Ovary (tissue), 3 donors: ENCODE measurements at regions not wholly inside any gene's neighbourhood (a gene's known extent, or its start where the extent isn't known, plus 50 kb on each side); places are given as distances from the start of the nearest gene placed in this dataset.

Source experiments
- CTCF ChIP-seq, 3 donors: fragments of 450-650 bp in 2 of 3; fragments of 200-600 bp in 1 of 3; IDR thresholded peaks; one replicate each; pipeline versions ENCODE4 v1.5.1 to v1.8.0; 2016 to 2022; ENCODE audit warnings: antibody characterized with exemption in 3 of 3, mild to moderate bottlenecking in 1 of 3
- EP300 ChIP-seq: sonication (generic); formaldehyde crosslinking; IDR thresholded peaks from one replicate; pipeline ENCODE4 v1.6.1; 2017; ENCODE audit warnings: antibody characterized with exemption
- POLR2A ChIP-seq: fragments of 450-650 bp; IDR thresholded peaks from one replicate; pipeline ENCODE4 v1.6.1; 2017; ENCODE audit warnings: antibody characterized with exemption, mild to moderate bottlenecking, moderate library complexity
- donor health status: DM: no; HTN: no; CAD: no.

GRCh38 chr20:52490711-52491430 lies 299.3 kb upstream of the ZFP64 start:
- TF ChIP-seq CTCF (IDR thresholded peaks at IDR 0.05) (no peak), EP300 (no peak), POLR2A (no peak)
